Endothelial cell of umbilical vein (primary cell): ENCODE measurements at regions not wholly inside any gene's neighbourhood (a gene's known extent, or its start where the extent isn't known, plus 50 kb on each side); places are given as distances from the start of the nearest gene placed in this dataset.

Experiments
- BruUV-seq: library from RNA; stranded (reverse); fragments of 400-500 nt; replicated peaks from 2 replicates; lab custom pipeline; 2021; lab: Mats Ljungman, UMichigan
- CTCF ChIA-PET: fragments of 300-600, 350-600 bp; sonication (Branson Sonifier 250); formaldehyde crosslinking; loops from one replicate; lab custom pipeline; 2021; ENCODE audit warnings: antibody characterized with exemption, inconsistent platforms; lab: Charles Lee
- POLR2A ChIA-PET: fragments of 300-600, 350-600 bp; sonication (Branson Sonifier 250); formaldehyde crosslinking; loops from one replicate; lab custom pipeline; 2021; ENCODE audit warnings: antibody characterized with exemption, inconsistent platforms; lab: Charles Lee
- DNase-seq: peaks from one replicate; pipeline ENCODE4 v3.0.0-alpha.2; 2011; ENCODE audit warnings: low read depth, low spot score
- FAIRE-seq: peaks from 2 replicates; lab custom pipeline; 2011; peaks lifted over from hg19 to GRCh38; lab: Jason Lieb, UNC
- H2AFZ ChIP-seq: 2 replicates; pipeline ENCODE4 v1.6.0; 2012; ENCODE audit warnings: low read depth, low read length, control low read depth, inconsistent platforms
- H3K27ac ChIP-seq: 2 replicates; pipeline ENCODE4 v1.5.1; 2011; ENCODE audit warnings: low read depth, mild to moderate bottlenecking, control low read depth, low read length, moderate library complexity; ENCODE audit not compliant: insufficient read depth
- H3K27me3 ChIP-seq, 2 experiments: 2 replicates each; pipeline versions ENCODE4 v1.6.0 to v1.6.1; 2011; ENCODE audit warnings: low read length in 2 of 2, mixed read lengths in 1 of 2; ENCODE audit not compliant: control insufficient read depth in 2 of 2, insufficient read depth in 2 of 2
- H3K36me3 ChIP-seq, 2 experiments: 2 replicates in 1 of 2; 3 replicates in 1 of 2; pipeline ENCODE4 v1.5.1; 2011; ENCODE audit warnings: low read length in 2 of 2, mild to moderate bottlenecking in 1 of 2, moderate library complexity in 1 of 2; ENCODE audit not compliant: control insufficient read depth in 2 of 2, insufficient read depth in 2 of 2; ENCODE audit errors: extremely low read depth in 1 of 2
- H3K4me1 ChIP-seq: 3 replicates; pipeline ENCODE4 v1.5.1; 2011; ENCODE audit warnings: mild to moderate bottlenecking, low read length; ENCODE audit not compliant: control insufficient read depth, insufficient read depth; ENCODE audit errors: extremely low read depth
- H3K4me2 ChIP-seq: 2 replicates; pipeline ENCODE4 v1.6.1; 2011; ENCODE audit warnings: low read length, control low read depth, mixed read lengths; ENCODE audit not compliant: insufficient read depth
- H3K4me3 ChIP-seq, 3 experiments: fragments of 200-600 bp in 1 of 3; sonication (generic), shearing (Covaris generic) in 1 of 3; replicated peaks in 1 of 3; 2 replicates each; pipeline ENCODE4 v1.5.1; 2011 to 2016; ENCODE audit warnings: control low read depth in 3 of 3, low read length in 3 of 3, mild to moderate bottlenecking in 2 of 3, inconsistent platforms in 1 of 3, low read depth in 1 of 3, moderate library complexity in 1 of 3; ENCODE audit not compliant: insufficient read depth in 1 of 3
- H3K79me2 ChIP-seq: 2 replicates; pipeline ENCODE4 v1.6.0; 2012; ENCODE audit warnings: low read length, inconsistent platforms; ENCODE audit not compliant: control insufficient read depth, insufficient read depth
- H3K9ac ChIP-seq: replicated peaks from 2 replicates; pipeline ENCODE3; 2011; ENCODE audit warnings: low read length, control low read depth; ENCODE audit not compliant: insufficient read depth; ENCODE audit errors: extremely low read depth
- H3K9me1 ChIP-seq: replicated peaks from 3 replicates; pipeline ENCODE4 v1.6.0; 2011; ENCODE audit warnings: mild to moderate bottlenecking, low read length; ENCODE audit not compliant: control insufficient read depth, insufficient read depth; ENCODE audit errors: extremely low read depth
- H3K9me3 ChIP-seq: replicated peaks from 2 replicates; pipeline ENCODE4 v1.5.1; 2012; ENCODE audit warnings: low read length, inconsistent platforms; ENCODE audit not compliant: control insufficient read depth, insufficient read depth
- H4K20me1 ChIP-seq: replicated peaks from 2 replicates; pipeline ENCODE3; 2011; ENCODE audit warnings: mild to moderate bottlenecking, low read length; ENCODE audit not compliant: control insufficient read depth, insufficient read depth; ENCODE audit errors: extremely low read depth
- EZH2 ChIP-seq: IDR thresholded peaks from 2 replicates; pipeline ENCODE4 v1.6.1; 2012; ENCODE audit warnings: borderline replicate concordance, low read depth, mild to moderate bottlenecking, moderate library complexity, low read length, inconsistent platforms; ENCODE audit not compliant: severe bottlenecking
- FOS ChIP-seq: IDR thresholded peaks from 2 replicates; pipeline ENCODE4 v1.6.1; 2011; ENCODE audit warnings: mild to moderate bottlenecking, low read length, moderate library complexity, borderline replicate concordance; ENCODE audit not compliant: insufficient read depth
- GATA2 ChIP-seq: IDR thresholded peaks from 2 replicates; pipeline ENCODE4 v1.7.0; 2011; ENCODE audit warnings: low read depth, mild to moderate bottlenecking, moderate library complexity, mixed read lengths, low read length; ENCODE audit not compliant: insufficient read length, insufficient read depth
- JUN ChIP-seq: IDR thresholded peaks from 2 replicates; pipeline ENCODE4 v1.6.1; 2011; ENCODE audit warnings: borderline replicate concordance, low read depth; ENCODE audit not compliant: insufficient read length, insufficient read depth
- MYC ChIP-seq: IDR thresholded peaks from one replicate; pipeline ENCODE4 v1.6.1; 2011; ENCODE audit warnings: mild to moderate bottlenecking, low read depth, low read length
- POLR2A ChIP-seq: IDR thresholded peaks from 2 replicates; pipeline ENCODE4 v1.6.1; 2012; ENCODE audit warnings: low read depth, mild to moderate bottlenecking, control low read depth, low read length
- POLR2AphosphoS5 ChIP-seq: IDR thresholded peaks from 2 replicates; pipeline ENCODE4 v1.6.1; 2012; ENCODE audit warnings: low read depth, mild to moderate bottlenecking, control low read depth, low read length, moderate library complexity; ENCODE audit not compliant: insufficient read depth
- dilution Hi-C: fragments of 300-500 bp; cut with MboI; formaldehyde crosslinking; loops from one replicate; pipeline ENCODE4 v1.15.0; 2019; ENCODE audit warnings: low sequenced_read_pairs; ENCODE audit not compliant: extremely low pct_ligation_motif_present
- intact Hi-C: fragments of 100-400 bp; cut with micrococcal nuclease; formaldehyde crosslinking; loops from one replicate; pipeline ENCODE4 v1.10.0; 2022
- TF ChIP-seq, protein P1 (sequence below), 2 donors: IDR thresholded peaks; 1 replicate in 1 of 2; 2 replicates in 1 of 2; pipeline ENCODE4 v1.5.1; 2011; ENCODE audit warnings: low read length in 2 of 2, mild to moderate bottlenecking in 2 of 2, moderate library complexity in 2 of 2, control low read depth in 1 of 2, inconsistent platforms in 1 of 2, low read depth in 1 of 2; ENCODE audit not compliant: insufficient read depth in 1 of 2; ENCODE audit errors: extremely low read depth in 1 of 2
- TF ChIP-seq, protein P2 (sequence below): IDR thresholded peaks from 2 replicates; pipeline ENCODE4 v1.6.1; 2011; ENCODE audit not compliant: insufficient read depth, insufficient read length

DNA sequence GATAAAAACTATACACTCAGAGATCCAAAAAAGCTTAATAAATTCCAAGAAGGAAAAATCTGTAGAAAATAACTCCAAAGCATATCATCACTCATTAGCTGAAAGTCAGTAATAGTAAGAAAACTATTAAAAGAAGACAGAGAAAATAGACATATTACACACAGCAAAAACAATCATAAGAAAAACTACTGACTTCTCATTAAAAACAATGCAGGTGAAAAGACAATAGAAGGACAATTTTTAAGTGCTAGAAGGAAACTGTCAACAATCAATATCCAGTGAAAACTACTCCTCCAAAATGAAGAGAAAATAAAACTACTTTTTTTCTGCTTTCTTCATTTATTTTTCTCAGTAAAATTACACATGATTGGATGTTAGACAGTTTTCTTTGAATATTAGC is 56.5 kb downstream of the BLID start:
- Histone ChIP-seq H3K79me2 (no peaks in the 10 kb centered on the region), H3K27me3 (no peaks in the 10 kb centered on the region), H3K36me3 (no peaks in the 10 kb centered on the region), H3K4me2 (no peak overlapping the region), H3K9ac (no peak overlapping the region), H3K9me1 (no peaks in the 10 kb centered on the region), H3K9me3 (no peaks in the 10 kb centered on the region), H3K27ac (no peak overlapping the region), H2AFZ (no peak overlapping the region), H4K20me1 (no peaks in the 10 kb centered on the region), H3K4me1 (no peaks in the 10 kb centered on the region), H3K4me3 (no peak overlapping the region)
- POLR2A ChIA-PET, result no interaction called here
- dilution Hi-C loops, result no loop called here
- TF ChIP-seq POLR2AphosphoS5, result no peak
- CTCF ChIA-PET, result interaction anchor here (1.0 kb wide), 1 partner anchor 17 kb away, joined by 3 read pairs; no protein-coding TSS in a partner anchor
- intact Hi-C loops, result no loop called here
- FAIRE-seq, result no peak
- no TSS peak for BruUV-seq
- no peak for DNase-seq

DNA sequence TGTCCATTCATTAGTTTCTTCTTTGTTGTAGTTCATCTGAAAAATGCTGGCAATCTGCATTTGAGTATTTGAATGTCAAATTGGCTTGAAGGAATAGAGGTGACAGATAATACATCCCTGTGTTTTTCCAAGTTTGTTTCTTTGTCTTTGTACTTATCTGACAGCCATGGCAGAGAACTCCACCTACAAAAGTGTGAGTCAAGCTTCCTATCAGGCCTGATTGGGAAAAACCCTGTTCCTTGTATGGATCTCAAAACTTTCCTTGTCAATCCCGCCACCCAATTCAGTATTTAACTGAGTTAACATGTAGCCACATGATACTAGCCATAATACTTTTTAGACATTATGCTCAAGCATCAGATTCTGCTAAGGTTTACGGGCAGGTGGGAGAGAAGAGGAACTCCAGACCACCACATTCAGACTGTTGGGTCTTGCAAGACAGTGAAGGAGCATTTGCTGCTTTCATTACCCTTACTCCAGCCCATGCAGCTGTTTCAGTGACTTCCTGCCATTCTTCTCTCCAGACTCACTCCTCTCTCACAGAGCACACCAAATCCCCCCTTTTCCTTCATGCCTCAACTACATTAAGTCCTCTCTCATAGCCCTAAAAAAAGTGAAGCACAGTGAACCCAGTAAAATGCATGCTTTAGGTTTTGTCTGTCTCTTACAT is 65.9 kb downstream of the BLID start:
- CTCF ChIA-PET, result no interaction called here
- POLR2A ChIA-PET, result no interaction called here
- DNase-seq, result peak; percentile 72
- BruUV-seq, result no TSS peak
- peaks cover 26% of the 10 kb centered on the region for H3K4me1 ChIP-seq
- no peaks in the 10 kb centered on the region for H3K36me3 ChIP-seq
- intact Hi-C loops, result no loop called here
- peak overlapping the region; percentile 66 for H3K27ac ChIP-seq
- peak overlapping the region; percentile 13 for H3K4me2 ChIP-seq
- no peaks in the 10 kb centered on the region for H3K79me2 ChIP-seq
- FAIRE-seq, result peak; percentile 66
- TF ChIP-seq POLR2AphosphoS5, result no peak
- TF ChIP-seq, protein P1, sequence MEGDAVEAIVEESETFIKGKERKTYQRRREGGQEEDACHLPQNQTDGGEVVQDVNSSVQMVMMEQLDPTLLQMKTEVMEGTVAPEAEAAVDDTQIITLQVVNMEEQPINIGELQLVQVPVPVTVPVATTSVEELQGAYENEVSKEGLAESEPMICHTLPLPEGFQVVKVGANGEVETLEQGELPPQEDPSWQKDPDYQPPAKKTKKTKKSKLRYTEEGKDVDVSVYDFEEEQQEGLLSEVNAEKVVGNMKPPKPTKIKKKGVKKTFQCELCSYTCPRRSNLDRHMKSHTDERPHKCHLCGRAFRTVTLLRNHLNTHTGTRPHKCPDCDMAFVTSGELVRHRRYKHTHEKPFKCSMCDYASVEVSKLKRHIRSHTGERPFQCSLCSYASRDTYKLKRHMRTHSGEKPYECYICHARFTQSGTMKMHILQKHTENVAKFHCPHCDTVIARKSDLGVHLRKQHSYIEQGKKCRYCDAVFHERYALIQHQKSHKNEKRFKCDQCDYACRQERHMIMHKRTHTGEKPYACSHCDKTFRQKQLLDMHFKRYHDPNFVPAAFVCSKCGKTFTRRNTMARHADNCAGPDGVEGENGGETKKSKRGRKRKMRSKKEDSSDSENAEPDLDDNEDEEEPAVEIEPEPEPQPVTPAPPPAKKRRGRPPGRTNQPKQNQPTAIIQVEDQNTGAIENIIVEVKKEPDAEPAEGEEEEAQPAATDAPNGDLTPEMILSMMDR (IDR thresholded peaks at IDR 0.05; ENCODE audit: extremely low read depth in 1 of 2, insufficient read depth in 1 of 2, low read depth in 1 of 2, low read length in 2 of 2), result no peak
- TF ChIP-seq POLR2A, result no peak
- no peak for TF ChIP-seq GATA2
- TF ChIP-seq, protein P2, sequence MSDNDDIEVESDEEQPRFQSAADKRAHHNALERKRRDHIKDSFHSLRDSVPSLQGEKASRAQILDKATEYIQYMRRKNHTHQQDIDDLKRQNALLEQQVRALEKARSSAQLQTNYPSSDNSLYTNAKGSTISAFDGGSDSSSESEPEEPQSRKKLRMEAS, result no peak
- no peak for TF ChIP-seq EZH2
- TF ChIP-seq JUN, result no peak
- TF ChIP-seq FOS, result no peak
- no peak for TF ChIP-seq MYC
- dilution Hi-C loops, result no loop called here
- no peak overlapping the region for H3K4me3 ChIP-seq
- no peaks in the 10 kb centered on the region for H3K27me3 ChIP-seq
- H2AFZ ChIP-seq, result peak overlapping the region; percentile 39
- no peaks in the 10 kb centered on the region for H3K9me3 ChIP-seq
- no peaks in the 10 kb centered on the region for H3K9me1 ChIP-seq
- H3K9ac ChIP-seq, result peak overlapping the region; percentile 19
- H4K20me1 ChIP-seq, result no peaks in the 10 kb centered on the region
